Cerebellar nuclear complex (tissue), 1 donor: ENCODE measurements at regions not wholly inside any gene's neighbourhood (a gene's known extent, or its start where the extent isn't known, plus 50 kb on each side); places are given as distances from the start of the nearest gene placed in this dataset.
"Not testable (repeated sequence)": the region's sequence is repeated elsewhere in the genome, so short reads cannot be mapped to it uniquely, and the experiment has no call there.

ENCODE experiments used
- DNase-seq, 2 experiments: peaks; one replicate each; lab custom pipeline; 2025; lab: John Stamatoyannopoulos, UW

GRCh38 chr7:25665903-25666670, 437.8 kb upstream of the NPVF start:
- DNase-seq, result no peak

GRCh38 chr7:25666671-25667060, 438.4 kb upstream of the NPVF start:
- no peak for DNase-seq

DNA sequence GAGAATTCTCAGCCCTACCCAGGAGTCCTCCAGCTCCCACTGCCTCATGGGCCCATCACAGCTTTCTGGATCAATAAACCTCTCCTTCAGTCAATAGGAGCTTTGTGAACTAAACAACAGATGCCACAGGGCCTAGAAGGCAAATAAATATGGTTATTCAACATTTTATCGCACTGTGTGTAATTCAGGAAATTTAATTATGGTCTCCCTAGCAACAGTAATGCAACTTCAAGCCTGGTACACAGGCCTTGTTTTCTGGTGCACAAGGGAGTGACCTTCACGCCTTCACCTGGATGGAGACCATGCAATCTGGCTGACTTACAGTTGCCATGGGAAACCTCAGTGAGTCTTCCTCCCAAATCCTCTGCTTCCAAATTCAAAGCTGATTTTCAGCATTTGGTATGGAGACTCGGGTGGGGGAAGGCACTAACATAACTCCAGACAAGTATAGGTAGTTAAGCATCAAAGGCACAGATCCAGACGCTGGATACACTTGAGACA, 441.0 kb upstream of the NPVF start:
- DNase-seq, result no peak

DNA sequence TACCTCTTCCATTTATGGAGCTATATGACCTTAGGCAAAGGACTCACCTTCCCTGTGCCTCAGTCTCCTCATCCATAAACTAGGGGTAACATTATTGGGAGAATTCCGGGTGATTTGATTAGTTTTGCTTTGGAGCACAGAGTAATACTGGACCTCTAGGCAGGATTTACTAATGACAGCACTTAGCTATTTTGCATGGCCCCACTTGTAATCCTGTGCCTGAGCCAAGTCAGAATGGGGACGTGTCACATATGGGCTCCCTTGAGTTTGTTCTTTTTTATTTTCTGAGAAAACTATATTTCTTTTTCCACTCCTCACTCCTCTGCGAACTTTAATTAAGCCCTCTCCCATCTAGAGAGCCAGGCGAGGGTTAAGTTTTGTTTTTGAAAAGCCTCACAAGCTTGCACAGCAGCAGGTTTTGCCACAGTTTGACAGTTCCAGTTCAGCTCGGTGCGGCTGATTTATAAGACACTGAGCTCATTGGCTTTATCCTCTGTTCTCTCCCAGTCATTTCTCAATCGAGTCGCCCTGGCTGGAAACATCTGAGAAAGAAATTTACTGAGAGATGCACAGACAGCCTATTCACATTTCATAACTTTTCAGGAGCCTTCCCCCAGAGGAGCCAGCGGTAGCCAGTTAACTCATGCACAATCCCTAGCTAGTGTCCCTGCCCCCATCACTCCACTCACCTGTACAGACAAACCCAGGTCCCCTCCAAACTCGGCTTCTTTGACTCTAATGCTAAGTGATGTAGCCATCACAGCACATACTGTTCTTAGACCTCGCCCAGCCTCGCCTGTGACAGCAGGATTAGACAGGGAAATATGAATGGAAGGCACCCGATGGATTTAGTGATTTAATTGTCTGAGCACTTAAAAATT, 441.9 kb upstream of the NPVF start:
- no peak for DNase-seq

GRCh38 chr7:25671111-25671510, 442.8 kb upstream of the NPVF start:
- no peak for DNase-seq

DNA sequence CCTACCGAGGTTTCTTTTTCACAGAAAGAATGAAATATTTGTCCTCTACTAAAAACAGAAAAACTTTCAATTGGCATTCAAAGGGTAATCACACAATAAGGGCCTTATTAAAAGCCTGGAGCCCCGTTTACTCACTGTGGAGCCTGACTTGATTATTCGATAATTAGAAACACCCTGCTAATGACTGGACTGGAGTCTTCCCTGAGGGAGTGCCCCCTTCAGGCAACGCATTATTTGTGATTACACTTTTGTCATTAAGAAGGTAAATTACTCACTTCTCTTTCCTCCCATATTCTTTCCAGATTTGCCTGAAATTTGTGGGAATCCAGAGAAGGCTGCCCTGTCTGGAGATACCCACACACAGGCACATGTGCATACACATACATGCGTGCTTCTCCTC, 444.2 kb upstream of the NPVF start:
- no peak for DNase-seq

DNA sequence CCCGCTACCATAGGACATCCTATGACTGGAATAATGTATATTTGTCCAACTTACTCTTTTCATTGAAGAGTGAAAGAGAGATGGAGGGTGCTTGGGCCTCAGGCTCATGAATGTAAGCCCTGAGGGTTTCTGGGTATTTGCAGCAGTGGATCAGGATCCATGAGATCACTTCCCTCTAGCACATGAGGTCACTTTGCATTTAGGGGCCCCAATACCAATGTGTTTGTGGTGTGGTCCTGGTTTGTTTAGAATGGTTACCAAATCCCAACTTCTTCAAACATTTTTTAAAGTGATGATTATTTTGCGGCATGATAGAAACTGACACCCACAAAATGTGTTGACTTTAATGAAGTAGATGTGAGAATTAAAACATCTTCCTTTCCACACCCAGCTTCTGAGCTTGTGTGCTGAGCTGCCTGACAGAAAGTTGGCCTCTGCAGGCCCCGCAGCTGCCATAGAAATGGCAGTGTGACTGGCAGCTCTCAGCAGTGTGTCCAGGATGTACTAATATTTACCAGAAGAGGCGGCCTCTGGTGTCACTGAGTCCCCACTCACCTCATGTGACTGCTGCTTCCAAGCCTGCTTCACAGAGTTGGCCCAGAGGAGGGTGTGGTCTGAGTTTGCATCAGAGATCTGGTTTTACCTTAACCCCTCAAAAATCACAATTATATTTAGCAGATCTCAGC, 447.6 kb upstream of the NPVF start:
- no peak for DNase-seq

DNA sequence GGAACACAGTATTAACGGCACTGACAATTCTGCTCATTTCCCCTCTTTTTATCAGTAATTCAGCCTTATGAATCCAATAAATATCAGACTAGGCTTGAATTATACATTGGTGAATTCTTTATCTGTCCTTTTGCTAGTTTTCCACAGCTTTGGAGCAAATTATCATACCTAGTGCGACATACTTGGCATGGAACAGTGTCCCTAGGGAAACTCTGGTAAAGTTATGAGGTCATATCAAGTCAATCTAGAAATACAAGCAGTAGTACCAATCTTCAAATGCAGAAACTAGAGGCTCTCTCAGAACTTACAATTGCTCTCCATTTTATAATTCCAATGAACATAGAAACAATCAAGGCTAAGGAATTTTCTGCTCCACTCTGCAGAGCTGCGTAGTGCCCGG, 449.3 kb upstream of the NPVF start:
- DNase-seq, result no peak

DNA sequence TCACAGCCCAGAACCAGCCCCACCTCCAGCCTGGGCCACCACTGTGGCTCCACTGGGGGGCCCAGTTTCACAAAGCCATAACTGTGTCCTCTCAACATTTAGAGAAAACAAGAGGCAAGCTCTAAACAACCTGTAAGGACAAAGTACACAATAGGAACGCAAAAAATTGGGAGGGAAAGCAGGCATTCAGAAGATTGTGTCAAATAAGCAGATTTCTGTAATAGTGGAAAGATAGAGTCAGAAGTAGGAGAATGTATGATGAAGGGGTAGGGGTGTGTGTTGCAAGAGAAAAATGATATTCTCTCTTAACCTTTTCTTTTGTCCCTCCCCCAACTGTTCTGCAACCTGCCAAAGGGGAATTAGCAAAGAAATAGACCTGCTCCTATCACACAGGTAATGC, 449.9 kb upstream of the NPVF start:
- no peak for DNase-seq

DNA sequence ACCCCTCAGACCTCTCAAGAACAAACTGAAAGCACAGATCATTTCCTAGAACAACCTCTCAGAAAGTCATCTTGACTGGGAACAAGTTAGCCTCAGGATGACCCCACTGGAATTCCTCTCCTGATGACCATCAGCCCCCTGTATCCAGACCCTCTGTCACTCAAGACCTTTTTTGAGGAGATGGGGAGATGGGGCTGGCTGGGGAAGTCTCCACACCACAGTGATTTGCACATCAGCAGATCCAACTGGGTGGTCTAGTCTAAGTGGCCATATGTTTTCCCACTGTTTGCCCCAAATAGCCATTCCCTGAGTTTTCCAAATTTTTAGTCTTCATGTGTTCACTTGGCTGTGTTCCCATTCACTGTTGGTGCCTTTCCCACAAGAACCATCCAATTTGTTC, 452.4 kb upstream of the NPVF start:
- DNase-seq, result no peak

DNA sequence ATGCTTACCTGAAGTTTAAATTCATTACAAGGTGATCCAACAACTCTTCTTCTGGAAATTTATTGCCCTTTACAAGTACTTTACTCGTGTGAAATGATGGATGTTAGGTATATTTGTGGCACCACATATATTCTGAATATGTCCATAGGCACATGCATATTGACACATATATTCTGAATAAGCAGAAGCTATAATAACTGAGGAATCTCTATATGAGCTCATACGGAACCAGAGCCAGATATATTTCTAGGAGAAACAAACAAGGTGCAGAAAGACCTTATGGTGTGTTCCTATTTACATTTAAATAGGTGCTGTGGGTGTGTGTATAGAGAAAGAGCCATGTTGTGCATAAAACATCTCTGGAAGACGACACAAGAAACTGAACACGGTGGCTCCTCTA, 456.1 kb upstream of the NPVF start:
- DNase-seq, result no peak

GRCh38 chr7:25686493-25686892, 458.2 kb upstream of the NPVF start:
- no peak for DNase-seq

DNA sequence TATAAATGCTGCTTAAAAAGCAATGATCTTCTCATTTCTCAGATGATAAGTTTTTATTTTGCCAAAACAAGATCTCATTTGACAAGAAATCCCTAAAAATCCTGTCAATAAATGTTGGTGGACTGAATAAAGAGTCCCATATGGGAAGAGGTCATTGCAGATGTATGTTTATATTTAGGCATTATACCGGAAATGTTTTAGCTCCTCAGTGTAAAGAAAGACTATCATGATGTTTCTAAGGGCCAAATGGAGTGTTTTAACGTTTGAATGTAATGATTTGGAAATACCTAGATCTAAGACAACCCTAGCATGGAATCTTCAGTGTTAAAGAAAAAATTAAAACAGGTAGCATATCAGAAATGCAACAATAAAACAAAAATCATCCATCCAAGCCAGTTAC, 457.8 kb upstream of the NFE2L3 start:
- DNase-seq, result no peak

GRCh38 chr7:25694699-25695098, 457.3 kb upstream of the NFE2L3 start:
- no peak for DNase-seq

GRCh38 chr7:25696571-25696970, 455.4 kb upstream of the NFE2L3 start:
- no peak for DNase-seq

- no peak for DNase-seq
These were observed 453.4 kb upstream of the NFE2L3 start for GRCh38 chr7:25698451-25699113.

DNA sequence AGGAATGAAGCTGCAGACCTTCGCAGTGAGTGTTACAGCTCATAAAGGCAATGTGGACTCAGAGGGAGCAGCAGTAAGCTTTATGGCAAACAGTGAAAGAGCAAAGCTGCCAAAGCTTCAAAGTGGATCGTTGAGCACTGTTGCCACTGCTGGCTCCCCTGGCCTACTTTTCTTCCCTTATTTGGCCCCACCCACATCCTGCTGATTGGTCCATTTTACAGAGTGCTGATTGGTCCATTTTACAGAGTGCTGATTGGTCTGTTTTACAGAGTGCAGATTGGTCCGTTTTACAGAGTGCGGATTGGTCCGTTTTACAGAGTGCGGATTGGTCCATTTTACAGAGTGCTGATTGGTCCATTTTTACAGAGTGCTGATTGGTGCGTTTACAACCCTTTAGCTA, 451.9 kb upstream of the NFE2L3 start:
- not testable (repeated sequence) for DNase-seq

- DNase-seq, result no peak
These were observed 447.6 kb upstream of the NFE2L3 start for GRCh38 chr7:25704413-25704812.

GRCh38 chr7:25706764-25707163, 445.2 kb upstream of the NFE2L3 start:
- DNase-seq, result no peak

DNA sequence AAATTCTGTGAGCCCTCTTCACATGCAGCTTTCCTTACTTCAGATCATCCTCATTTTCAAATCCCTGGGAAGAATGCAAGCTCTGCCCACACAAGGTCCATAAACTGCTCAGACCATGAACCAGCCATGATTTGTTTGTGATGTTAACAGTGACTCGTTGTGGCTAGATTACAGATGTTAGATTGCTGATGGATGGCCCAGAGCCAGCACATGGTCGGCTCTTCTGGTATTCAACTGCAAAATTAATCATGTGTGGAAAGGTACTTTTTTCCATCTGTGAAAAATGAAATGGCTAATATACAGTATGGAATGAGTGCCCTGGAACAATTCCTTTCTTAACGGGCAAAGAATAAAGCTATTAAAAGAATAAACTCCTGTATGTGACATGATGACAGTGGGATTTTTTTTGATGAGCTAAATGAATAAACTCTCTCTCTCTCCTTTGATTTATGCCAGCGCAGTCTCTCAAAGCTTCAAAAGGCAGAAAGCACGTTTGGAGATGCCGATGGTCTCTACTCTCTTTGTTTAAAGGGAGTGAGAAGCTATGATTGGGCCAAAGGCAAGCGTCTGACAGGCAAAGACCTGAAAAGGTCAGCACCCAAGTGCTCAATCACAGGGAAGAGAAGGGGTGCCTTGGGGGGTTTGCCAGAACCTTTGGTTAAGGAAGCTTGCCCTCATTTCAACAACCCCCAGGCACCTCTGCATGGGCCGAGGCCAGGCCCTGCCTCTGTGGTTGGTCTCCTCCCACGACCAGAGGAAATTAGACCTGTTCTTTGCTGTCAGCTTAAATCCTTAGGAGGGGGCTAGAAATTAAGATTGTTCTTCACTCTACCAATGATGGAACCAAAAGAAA, 444.0 kb upstream of the NFE2L3 start:
- DNase-seq, result no peak

GRCh38 chr7:25710959-25711358, 441.0 kb upstream of the NFE2L3 start:
- no peak for DNase-seq
